ENCODE measurements at regions not wholly inside any gene's neighbourhood (a gene's known extent, or its start where the extent isn't known, plus 50 kb on each side); places are given as distances from the start of the nearest gene placed in this dataset.

GRCh38 chr4:130542953-130543352, 1447.0 kb downstream of the C4orf33 start:
- no peak for TF ChIP-seq CTCF (IDR thresholded peaks at IDR 0.05)
- TF ChIP-seq ZFX (IDR thresholded peaks at IDR 0.05; ENCODE audit: borderline replicate concordance) = no peak
